Endodermal cell (in vitro differentiated cells): ENCODE measurements at regions not wholly inside any gene's neighbourhood (a gene's known extent, or its start where the extent isn't known, plus 50 kb on each side); places are given as distances from the start of the nearest gene placed in this dataset.

Source experiments
- DNase-seq: peaks from one replicate; pipeline ENCODE4 v3.0.0-alpha.2; 2017
- H3K27ac ChIP-seq: 2 replicates; pipeline ENCODE4 v1.5.1; 2013; ENCODE audit warnings: mild to moderate bottlenecking, low read depth, low read length, moderate library complexity
- H3K27me3 ChIP-seq: 2 replicates; pipeline ENCODE4 v1.6.1; 2013; ENCODE audit warnings: mild to moderate bottlenecking, low read length, moderate library complexity; ENCODE audit not compliant: insufficient read depth, control insufficient read depth, poor library complexity, severe bottlenecking
- H3K36me3 ChIP-seq: 2 replicates; pipeline ENCODE4 v1.7.0; 2013; ENCODE audit warnings: mild to moderate bottlenecking, low read length, moderate library complexity; ENCODE audit not compliant: control insufficient read depth, insufficient read depth
- H3K4me1 ChIP-seq: one replicate; pipeline ENCODE4 v1.7.0; 2013; ENCODE audit warnings: low read length; ENCODE audit not compliant: control insufficient read depth, insufficient read depth
- H3K4me3 ChIP-seq: 2 replicates; pipeline ENCODE4 v1.5.1; 2013; ENCODE audit warnings: mild to moderate bottlenecking, low read length, moderate library complexity
- H3K9ac ChIP-seq: 2 replicates; pipeline ENCODE4 v1.6.1; 2013; ENCODE audit warnings: mild to moderate bottlenecking, low read length, moderate library complexity; ENCODE audit not compliant: poor library complexity, severe bottlenecking; ENCODE audit errors: extremely low read depth
- H3K9me3 ChIP-seq: 2 replicates; pipeline ENCODE4 v1.6.1; 2013; ENCODE audit warnings: mild to moderate bottlenecking, low read length, moderate library complexity; ENCODE audit not compliant: control insufficient read depth
- H3K27ac Mint-ChIP-seq: 2 replicates; pipeline ENCODE4 v1.8.0; 2020; ENCODE audit warnings: mixed read lengths
- H3K27me3 Mint-ChIP-seq: 2 replicates; pipeline ENCODE4 v1.8.0; 2021; ENCODE audit warnings: mild to moderate bottlenecking, mixed read lengths; ENCODE audit not compliant: insufficient read depth
- H3K36me3 Mint-ChIP-seq: 2 replicates; pipeline ENCODE4 v1.8.0; 2020; ENCODE audit warnings: low read depth, mixed read lengths
- H3K4me1 Mint-ChIP-seq: 2 replicates; pipeline ENCODE4 v1.8.0; 2020; ENCODE audit warnings: mixed read lengths
- H3K4me3 Mint-ChIP-seq: 2 replicates; pipeline ENCODE4 v1.8.0; 2020; ENCODE audit warnings: mild to moderate bottlenecking, moderate library complexity, mixed read lengths
- H3K9me3 Mint-ChIP-seq: 2 replicates; pipeline ENCODE4 v1.8.0; 2020; ENCODE audit warnings: mild to moderate bottlenecking, mixed read lengths
- WGBS, 2 experiments: methylation state at CpG; one replicate each; pipeline versions ENCODE4 v1.1.5 to v1.1.7; 2013; ENCODE audit warnings: missing lambda C conversion rate in 2 of 2, mixed read lengths in 1 of 2; ENCODE audit not compliant: insufficient coverage in 1 of 2, insufficient read length in 1 of 2; 5-methylcytosine and 5-hydroxymethylcytosine counted together
- TF ChIP-seq, protein P1 (sequence below): fragments of 200-600 bp; sonication (generic); conservative IDR thresholded peaks from 2 replicates; pipeline ENCODE4 v1.5.0; 2021; ENCODE audit warnings: antibody characterized with exemption, mild to moderate bottlenecking

- Histone ChIP-seq H3K36me3 (no peaks in the 10 kb centered on the region), H3K9me3 (peaks cover 13% of the 10 kb centered on the region), H3K27me3 (no peaks in the 10 kb centered on the region), H3K4me3 (peak overlapping the region; percentile 54), H3K27ac (no peak overlapping the region), H3K9ac (no peak overlapping the region), H3K4me1 (peaks cover 8% of the 10 kb centered on the region)
- peak overlapping the region; percentile 91 for H3K27ac Mint-ChIP-seq
- TF ChIP-seq, protein P1, sequence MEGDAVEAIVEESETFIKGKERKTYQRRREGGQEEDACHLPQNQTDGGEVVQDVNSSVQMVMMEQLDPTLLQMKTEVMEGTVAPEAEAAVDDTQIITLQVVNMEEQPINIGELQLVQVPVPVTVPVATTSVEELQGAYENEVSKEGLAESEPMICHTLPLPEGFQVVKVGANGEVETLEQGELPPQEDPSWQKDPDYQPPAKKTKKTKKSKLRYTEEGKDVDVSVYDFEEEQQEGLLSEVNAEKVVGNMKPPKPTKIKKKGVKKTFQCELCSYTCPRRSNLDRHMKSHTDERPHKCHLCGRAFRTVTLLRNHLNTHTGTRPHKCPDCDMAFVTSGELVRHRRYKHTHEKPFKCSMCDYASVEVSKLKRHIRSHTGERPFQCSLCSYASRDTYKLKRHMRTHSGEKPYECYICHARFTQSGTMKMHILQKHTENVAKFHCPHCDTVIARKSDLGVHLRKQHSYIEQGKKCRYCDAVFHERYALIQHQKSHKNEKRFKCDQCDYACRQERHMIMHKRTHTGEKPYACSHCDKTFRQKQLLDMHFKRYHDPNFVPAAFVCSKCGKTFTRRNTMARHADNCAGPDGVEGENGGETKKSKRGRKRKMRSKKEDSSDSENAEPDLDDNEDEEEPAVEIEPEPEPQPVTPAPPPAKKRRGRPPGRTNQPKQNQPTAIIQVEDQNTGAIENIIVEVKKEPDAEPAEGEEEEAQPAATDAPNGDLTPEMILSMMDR = no peak
- peaks cover 45% of the 10 kb centered on the region for H3K4me1 Mint-ChIP-seq
- 63% methylated on average over 3 of the region's 3 CpGs; no CpG with 5 or more reads in 1 of the 2 experiments for WGBS, 2 experiments
- H3K9me3 Mint-ChIP-seq = peaks cover 11% of the 10 kb centered on the region
- H3K4me3 Mint-ChIP-seq = no peak overlapping the region
- no peaks in the 10 kb centered on the region for H3K36me3 Mint-ChIP-seq
- H3K27me3 Mint-ChIP-seq = peaks cover 2% of the 10 kb centered on the region
- peak; percentile 82 for DNase-seq
These were observed 201.0 kb upstream of the VLDLR start for GRCh38 chr9:2420543-2420942.

DNA sequence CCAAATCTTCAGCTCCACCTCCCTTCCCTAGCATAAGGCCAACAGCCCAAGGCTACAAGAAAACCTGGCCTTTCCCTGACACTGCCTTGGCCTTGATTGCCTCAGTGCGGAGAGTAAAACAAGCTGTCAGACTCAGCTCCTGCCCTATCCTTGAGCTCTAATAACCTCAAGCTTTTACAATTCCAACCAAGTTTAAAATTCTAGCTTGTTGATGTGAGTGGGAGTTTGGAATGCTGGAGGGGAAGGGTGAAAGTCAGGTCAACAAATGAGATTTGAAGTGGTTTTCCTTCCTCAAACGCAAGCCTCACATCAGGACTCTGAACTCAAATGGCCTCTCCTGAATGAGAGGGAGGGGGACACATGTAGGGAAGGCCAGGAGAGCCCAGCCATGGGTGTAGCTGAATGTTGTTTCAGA is 197.0 kb upstream of the VLDLR start:
- Histone ChIP-seq H3K4me1 (peaks cover 5% of the 10 kb centered on the region), H3K9me3 (peaks cover 13% of the 10 kb centered on the region), H3K36me3 (no peaks in the 10 kb centered on the region), H3K27ac (no peak overlapping the region), H3K9ac (no peak overlapping the region), H3K4me3 (no peak overlapping the region), H3K27me3 (no peaks in the 10 kb centered on the region)
- no peak for DNase-seq
- peaks cover 29% of the 10 kb centered on the region for H3K27me3 Mint-ChIP-seq
- peaks cover 17% of the 10 kb centered on the region for H3K4me1 Mint-ChIP-seq
- no peak overlapping the region for H3K27ac Mint-ChIP-seq
- no peak overlapping the region for H3K4me3 Mint-ChIP-seq
- no peaks in the 10 kb centered on the region for H3K36me3 Mint-ChIP-seq
- 91 to 100% methylated on average over 1 to 2 of the region's 2 CpGs for WGBS, 2 experiments
- TF ChIP-seq, protein P1 = no peak
- peaks cover 11% of the 10 kb centered on the region for H3K9me3 Mint-ChIP-seq

- H3K4me1 Mint-ChIP-seq = peaks cover 7% of the 10 kb centered on the region
- no peak overlapping the region for H3K27ac ChIP-seq
- DNase-seq = no peak
- no peak overlapping the region for H3K27ac Mint-ChIP-seq
- H3K36me3 ChIP-seq = no peaks in the 10 kb centered on the region
- H3K9ac ChIP-seq = no peak overlapping the region
- H3K36me3 Mint-ChIP-seq = no peaks in the 10 kb centered on the region
- TF ChIP-seq, protein P1 = no peak
- H3K27me3 ChIP-seq = no peaks in the 10 kb centered on the region
- H3K9me3 Mint-ChIP-seq = peaks cover 11% of the 10 kb centered on the region
- H3K27me3 Mint-ChIP-seq = peaks cover 34% of the 10 kb centered on the region
- no peak overlapping the region for H3K4me3 ChIP-seq
- H3K4me3 Mint-ChIP-seq = no peak overlapping the region
- peaks cover 5% of the 10 kb centered on the region for H3K4me1 ChIP-seq
- 96% methylated on average over 2 of the region's 2 CpGs; no CpG with 5 or more reads in 1 of the 2 experiments for whole genome bisulfite sequencing, 2 experiments
- peaks cover 13% of the 10 kb centered on the region for H3K9me3 ChIP-seq
These were observed 195.9 kb upstream of the VLDLR start for GRCh38 chr9:2425676-2426075.
